OCI-LY3 (cell line): ENCODE measurements at regions not wholly inside any gene's neighbourhood (a gene's known extent, or its start where the extent isn't known, plus 50 kb on each side); places are given as distances from the start of the nearest gene placed in this dataset.

ENCODE experiments used
- CTCF ChIP-seq: fragments of 200-600, 300-600 bp; sonication (generic); IDR thresholded peaks from 2 replicates; pipeline ENCODE4 v1.5.1; 2014; ENCODE audit warnings: antibody characterized with exemption, low read length, low read depth
- EZH2phosphoT487 ChIP-seq: fragments of 200-600 bp; shearing (Covaris generic); IDR thresholded peaks from 2 replicates; pipeline ENCODE4 v1.6.1; 2018; ENCODE audit warnings: antibody characterized with exemption, mixed run types, low read depth

GRCh38 chr6:147911686-147912085, 403.2 kb downstream of the SAMD5 start:
- TF ChIP-seq CTCF (no peak), EZH2phosphoT487 (no peak)
